Gastrocnemius medialis (tissue), 4 donors: ENCODE measurements at regions not wholly inside any gene's neighbourhood (a gene's known extent, or its start where the extent isn't known, plus 50 kb on each side); places are given as distances from the start of the nearest gene placed in this dataset.

Source experiments
- CTCF ChIP-seq, 5 experiments: fragments of 450-650 bp in 3 of 5; fragments of 200-600 bp in 2 of 5; sonication (generic) in 2 of 5; IDR thresholded peaks in 4 of 5; conservative IDR thresholded peaks in 1 of 5; 1 replicate in 4 of 5; 2 replicates in 1 of 5; pipeline ENCODE4 v1.5.1; 2016 to 2019; ENCODE audit warnings: antibody characterized with exemption in 5 of 5, mild to moderate bottlenecking in 3 of 5, moderate library complexity in 3 of 5
- POLR2A ChIP-seq, 2 donors: fragments of 450-650 bp; IDR thresholded peaks; one replicate each; pipeline ENCODE4 v1.6.1; 2017; ENCODE audit warnings: antibody characterized with exemption in 2 of 2, mild to moderate bottlenecking in 2 of 2, moderate library complexity in 2 of 2

- TF ChIP-seq CTCF (IDR thresholded peaks at IDR 0.05 in 4 of 5, conservative IDR thresholded peaks at IDR 0.05 in 1 of 5), result no peak
- TF ChIP-seq POLR2A (IDR thresholded peaks at IDR 0.05), result peak in 1 of 2 donors; percentile 30
Measured at GRCh38 chr15:70156671-70157271, 59.1 kb upstream of the TLE3 start.
